Osteocyte (in vitro differentiated cells): ENCODE measurements at regions not wholly inside any gene's neighbourhood (a gene's known extent, or its start where the extent isn't known, plus 50 kb on each side); places are given as distances from the start of the nearest gene placed in this dataset.

Source experiments
- DNase-seq: peaks from one replicate; pipeline ENCODE4 v3.0.0; 2021; ENCODE audit warnings: mixed read lengths; ENCODE audit not compliant: unreplicated experiment; ENCODE audit errors: extremely low spot score
- H3K27ac Mint-ChIP-seq: one replicate; pipeline ENCODE4 v1.8.0; 2021; ENCODE audit warnings: mild to moderate bottlenecking, mixed read lengths; ENCODE audit not compliant: unreplicated experiment
- H3K27me3 Mint-ChIP-seq: one replicate; pipeline ENCODE4 v1.8.0; 2021; ENCODE audit warnings: mixed read lengths; ENCODE audit not compliant: unreplicated experiment
- H3K36me3 Mint-ChIP-seq: one replicate; pipeline ENCODE4 v1.8.0; 2021; ENCODE audit warnings: mixed read lengths; ENCODE audit not compliant: unreplicated experiment
- H3K4me1 Mint-ChIP-seq: one replicate; pipeline ENCODE4 v1.8.0; 2021; ENCODE audit warnings: mixed read lengths; ENCODE audit not compliant: unreplicated experiment
- H3K4me3 Mint-ChIP-seq: one replicate; pipeline ENCODE4 v1.8.0; 2021; ENCODE audit warnings: mild to moderate bottlenecking, moderate library complexity, mixed read lengths; ENCODE audit not compliant: unreplicated experiment
- H3K9me3 Mint-ChIP-seq: one replicate; pipeline ENCODE4 v1.8.0; 2021; ENCODE audit warnings: mixed read lengths; ENCODE audit not compliant: unreplicated experiment
- CTCF ChIP-seq: fragments of 200-600 bp; sonication (generic); IDR thresholded peaks from 2 replicates; pipeline ENCODE4 v1.5.0; 2021; ENCODE audit warnings: antibody characterized with exemption, mild to moderate bottlenecking, moderate library complexity

- Mint-ChIP-seq H3K4me3 (no peak overlapping the region), H3K4me1 (no peaks in the 10 kb centered on the region), H3K27ac (no peak overlapping the region), H3K36me3 (no peaks in the 10 kb centered on the region), H3K9me3 (peaks cover 5% of the 10 kb centered on the region), H3K27me3 (no peaks in the 10 kb centered on the region)
- no peak for DNase-seq
- no peak for TF ChIP-seq CTCF
Measured at GRCh38 chr3:163533381-163533780, 1544.9 kb downstream of the SI start.

- Mint-ChIP-seq H3K4me1 (peaks cover 9% of the 10 kb centered on the region), H3K27me3 (no peaks in the 10 kb centered on the region), H3K36me3 (no peaks in the 10 kb centered on the region), H3K27ac (no peak overlapping the region), H3K4me3 (no peak overlapping the region), H3K9me3 (no peaks in the 10 kb centered on the region)
- TF ChIP-seq CTCF, result no peak
- DNase-seq, result no peak
Measured at GRCh38 chr3:163523375-163523774, 1554.9 kb downstream of the SI start.

- H3K27me3 Mint-ChIP-seq, result no peaks in the 10 kb centered on the region
- H3K27ac Mint-ChIP-seq, result no peak overlapping the region
- no peak for DNase-seq
- no peak overlapping the region for H3K4me3 Mint-ChIP-seq
- H3K9me3 Mint-ChIP-seq, result no peaks in the 10 kb centered on the region
- TF ChIP-seq CTCF, result no peak
- peaks cover 13% of the 10 kb centered on the region for H3K4me1 Mint-ChIP-seq
- no peaks in the 10 kb centered on the region for H3K36me3 Mint-ChIP-seq
Measured at GRCh38 chr3:163521261-163521660, 1557.0 kb downstream of the SI start.

GRCh38 chr3:163518065-163518464 lies 1560.2 kb downstream of the SI start:
- Mint-ChIP-seq H3K4me1 (peaks cover 11% of the 10 kb centered on the region), H3K9me3 (no peaks in the 10 kb centered on the region), H3K27ac (no peak overlapping the region), H3K27me3 (no peaks in the 10 kb centered on the region), H3K36me3 (no peaks in the 10 kb centered on the region), H3K4me3 (no peak overlapping the region)
- DNase-seq, result no peak
- TF ChIP-seq CTCF, result no peak

- no peak for TF ChIP-seq CTCF
- H3K27ac Mint-ChIP-seq, result no peak overlapping the region
- H3K4me3 Mint-ChIP-seq, result no peak overlapping the region
- no peak for DNase-seq
- no peaks in the 10 kb centered on the region for H3K9me3 Mint-ChIP-seq
- H3K27me3 Mint-ChIP-seq, result no peaks in the 10 kb centered on the region
- H3K36me3 Mint-ChIP-seq, result no peaks in the 10 kb centered on the region
- peaks cover 4% of the 10 kb centered on the region for H3K4me1 Mint-ChIP-seq
Measured at GRCh38 chr3:163513149-163513657, 1565.1 kb downstream of the SI start.
